GM18867 (cell line): ENCODE measurements at regions not wholly inside any gene's neighbourhood (a gene's known extent, or its start where the extent isn't known, plus 50 kb on each side); places are given as distances from the start of the nearest gene placed in this dataset.

Experiments
- ATAC-seq: cut with Tn5 transposase; IDR thresholded peaks from one replicate; pipeline ENCODE4 v1.9.1; 2021; ENCODE audit warnings: mild to moderate bottlenecking, moderate library complexity; ENCODE audit not compliant: unreplicated experiment

- ATAC-seq: no peak
These were observed 281.7 kb upstream of the ZFHX3 start for GRCh38 chr16:73329358-73330286.

- no peak for ATAC-seq
These were observed 279.0 kb upstream of the ZFHX3 start for GRCh38 chr16:73326770-73327470.

GRCh38 chr16:73326221-73326620 lies 278.3 kb upstream of the ZFHX3 start:
- ATAC-seq: no peak

GRCh38 chr16:73323880-73324279 lies 276.0 kb upstream of the ZFHX3 start:
- ATAC-seq: no peak

- no peak for ATAC-seq
These were observed 274.9 kb upstream of the ZFHX3 start for GRCh38 chr16:73322856-73323255.

- ATAC-seq: no peak
These were observed 273.9 kb upstream of the ZFHX3 start for GRCh38 chr16:73321853-73322252.

GRCh38 chr16:73319737-73320136 lies 271.8 kb upstream of the ZFHX3 start:
- ATAC-seq: no peak

- no peak for ATAC-seq
These were observed 271.3 kb upstream of the ZFHX3 start for GRCh38 chr16:73319261-73319660.

- ATAC-seq: no peak
These were observed 269.5 kb upstream of the ZFHX3 start for GRCh38 chr16:73317321-73317857.

- ATAC-seq: peak; percentile 71
These were observed 267.7 kb upstream of the ZFHX3 start for GRCh38 chr16:73315645-73316044.

GRCh38 chr16:73313950-73314349 lies 266.0 kb upstream of the ZFHX3 start:
- ATAC-seq: no peak

- no peak for ATAC-seq
These were observed 264.2 kb upstream of the ZFHX3 start for GRCh38 chr16:73311857-73312723.

GRCh38 chr16:73308771-73309170 lies 260.8 kb upstream of the ZFHX3 start:
- ATAC-seq: no peak

- no peak for ATAC-seq
These were observed 259.0 kb upstream of the ZFHX3 start for GRCh38 chr16:73306901-73307413.

GRCh38 chr16:73304008-73304774 lies 256.3 kb upstream of the ZFHX3 start:
- ATAC-seq: no peak

GRCh38 chr16:73302942-73303341 lies 255.0 kb upstream of the ZFHX3 start:
- ATAC-seq: no peak

GRCh38 chr16:73301984-73302383 lies 254.1 kb upstream of the ZFHX3 start:
- ATAC-seq: no peak

GRCh38 chr16:73299346-73299745 lies 251.4 kb upstream of the ZFHX3 start:
- ATAC-seq: no peak

GRCh38 chr16:73298562-73298961 lies 250.6 kb upstream of the ZFHX3 start:
- ATAC-seq: no peak

GRCh38 chr16:73290258-73290657 lies 242.3 kb upstream of the ZFHX3 start:
- no peak for ATAC-seq
